ENCODE measurements at regions not wholly inside any gene's neighbourhood (a gene's known extent, or its start where the extent isn't known, plus 50 kb on each side); places are given as distances from the start of the nearest gene placed in this dataset.
"Not testable (repeated sequence)": the region's sequence is repeated elsewhere in the genome, so short reads cannot be mapped to it uniquely, and the experiment has no call there.

- DNase-seq: not testable (repeated sequence)
These were observed 67.4 kb upstream of the SSTR4 start for GRCh38 chr20:22967706-22968105.

- DNase-seq: not testable (repeated sequence)
These were observed 66.1 kb upstream of the SSTR4 start for GRCh38 chr20:22969031-22969430.

GRCh38 chr20:22971077-22971476 is 64.0 kb upstream of the SSTR4 start:
- not testable (repeated sequence) for DNase-seq

DNA sequence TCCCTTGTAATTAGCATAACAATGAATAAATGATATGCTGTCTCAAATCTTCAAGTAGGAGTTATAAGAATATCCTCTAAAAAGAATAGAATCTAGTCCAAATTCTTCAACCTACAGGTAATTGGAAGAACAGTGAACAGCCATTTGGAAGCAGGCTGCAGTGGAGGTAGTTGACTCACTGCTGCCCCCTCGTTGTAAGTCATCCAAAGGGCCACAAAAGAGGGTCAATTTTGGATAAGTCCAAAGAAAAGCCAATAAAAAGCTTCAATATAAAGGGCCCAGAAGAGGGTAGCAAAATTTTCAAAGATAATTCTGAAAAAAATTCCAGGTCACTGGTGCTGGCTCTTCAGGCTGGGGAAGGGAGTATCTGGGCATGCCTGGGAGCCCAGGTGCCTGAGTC is 60.8 kb upstream of the SSTR4 start:
- DNase-seq: no peak

DNA sequence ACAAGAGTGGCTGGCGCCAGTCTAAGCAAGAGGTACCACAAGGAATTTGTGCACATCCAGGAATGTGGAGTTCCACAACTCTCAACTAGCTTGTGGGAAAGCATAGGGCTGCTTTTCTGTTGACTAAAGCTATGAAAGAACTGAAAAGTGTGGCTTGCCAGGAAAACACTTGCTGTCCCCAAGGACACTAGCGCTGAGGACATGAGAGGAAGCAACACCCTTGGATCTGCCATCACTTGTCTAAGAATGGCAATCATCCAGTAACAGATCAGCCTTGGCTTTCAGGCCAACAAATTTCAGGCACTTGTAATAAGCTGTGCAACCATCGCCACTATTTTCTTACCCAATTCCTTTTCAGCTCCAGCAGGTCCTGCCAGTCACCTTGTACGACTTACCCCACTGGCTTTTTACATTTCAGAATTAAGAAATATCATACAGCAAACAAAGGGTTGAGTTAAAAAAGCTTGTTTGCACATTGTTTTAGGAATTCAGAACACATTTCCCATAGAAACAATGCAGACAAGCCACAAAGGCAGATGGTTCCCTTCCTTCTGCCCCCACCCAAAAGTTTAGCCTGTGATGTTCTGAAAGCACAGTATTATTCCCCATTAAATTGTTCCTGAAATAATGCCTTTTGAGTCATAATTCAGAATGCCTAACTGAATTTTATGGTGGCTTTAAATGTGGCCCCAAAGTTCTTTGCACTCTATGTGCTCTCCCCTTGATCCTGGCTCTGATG is 57.9 kb upstream of the SSTR4 start:
- no peak for DNase-seq

- DNase-seq: no peak
These were observed 51.1 kb upstream of the SSTR4 start for GRCh38 chr20:22984008-22984407.

GRCh38 chr20:22984606-22985005 is 50.5 kb upstream of the SSTR4 start:
- no peak for DNase-seq

DNA sequence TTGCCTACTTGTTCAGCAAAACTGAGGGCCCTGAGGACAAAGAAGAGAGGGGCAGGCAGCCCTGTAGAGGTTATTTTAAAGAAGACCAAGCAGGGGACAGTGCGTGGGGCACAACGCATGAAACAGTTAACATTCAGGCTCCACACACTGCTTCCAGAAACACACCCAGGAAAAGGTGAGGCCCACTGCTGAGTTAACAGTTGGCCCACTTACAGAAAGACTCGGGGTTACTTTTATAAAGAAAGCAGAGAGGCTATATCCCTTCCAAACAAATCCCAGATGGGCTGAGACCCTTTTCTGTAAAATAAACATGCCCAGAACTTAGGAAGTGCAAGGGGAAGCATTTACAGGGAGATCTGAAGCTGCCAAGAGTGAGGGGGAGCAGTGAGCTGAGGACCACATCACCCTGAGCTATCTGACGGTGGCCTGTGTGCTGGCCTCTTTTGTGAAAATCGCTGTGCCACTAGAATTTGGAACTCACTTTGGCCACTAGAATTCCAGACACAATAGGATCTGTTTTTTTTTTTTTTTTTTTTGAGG is 49.8 kb upstream of the SSTR4 start:
- DNase-seq: no peak

All from activated effector memory CD4-positive, alpha-beta T cell treated with Interleukin-2 at 50 U/mL for 16 hours (primary cell).